ENCODE measurements at regions not wholly inside any gene's neighbourhood (a gene's known extent, or its start where the extent isn't known, plus 50 kb on each side); places are given as distances from the start of the nearest gene placed in this dataset.

DNA sequence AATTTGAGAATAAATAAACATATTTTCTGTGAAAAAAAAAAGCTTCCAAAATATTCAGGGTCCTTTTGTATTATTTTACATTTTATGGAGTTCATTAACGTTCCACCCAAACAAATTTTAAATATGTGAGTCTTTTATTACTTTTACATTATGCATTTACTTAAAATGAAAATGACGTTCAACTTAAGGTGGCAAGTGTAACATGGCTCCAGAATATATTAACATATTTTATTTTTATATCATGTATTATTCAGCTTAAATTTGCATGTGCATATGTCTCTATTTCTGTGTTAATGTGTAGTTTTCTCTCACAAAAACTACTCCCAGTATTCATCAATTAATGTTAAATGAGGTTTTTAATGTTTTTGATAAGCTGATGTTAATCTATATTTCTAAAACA lies 243.6 kb upstream of the CNTN3 start:
- H4K5ac ChIP-seq (ENCODE audit: insufficient read length, low read depth, low read length) = no peak overlapping the region
- peaks cover 0 to 1% (median 0%) of the 10 kb centered on the region in 4 experiments; a peak in 1 of 7 replicates for H3K27me3 ChIP-seq (replicated peaks in 1 of 4; ENCODE audit: control insufficient read depth in 3 of 4, extremely low read depth in 1 of 4, insufficient read depth in 3 of 4, low read length in 3 of 4)
- DNase-seq (ENCODE audit: low read depth in 1 of 2, low spot score in 2 of 2) (no peak), FAIRE-seq (no peak)
- no peak overlapping the region for H2AFZ ChIP-seq (ENCODE audit: low read length)
- no peak overlapping the region for H3K4ac ChIP-seq (replicated peaks; ENCODE audit: insufficient read length, low read depth, low read length)
- H3K27ac ChIP-seq (ENCODE audit: low read depth, low read length) = no peak overlapping the region
- H4K91ac ChIP-seq (replicated peaks; ENCODE audit: insufficient read length, low read length) = no peak overlapping the region
- no peaks in the 10 kb centered on the region for H3K79me1 ChIP-seq (ENCODE audit: low read depth, low read length)
- TF ChIP-seq EP300 (IDR thresholded peaks at IDR 0.05; ENCODE audit: borderline replicate concordance in 1 of 2, low read depth in 2 of 2, low read length in 2 of 2) (no peak), JUN (IDR thresholded peaks at IDR 0.05; ENCODE audit: low read depth, low read length) (no peak), RAD21 (IDR thresholded peaks at IDR 0.05 in 1 of 2, conservative IDR thresholded peaks at IDR 0.05 in 1 of 2; ENCODE audit: low read depth in 2 of 2, low read length in 2 of 2) (no peak), RXRA (IDR thresholded peaks at IDR 0.05; ENCODE audit: insufficient read depth, low read depth, low read length) (no peak)
- H3K9ac ChIP-seq (replicated peaks in 1 of 4; ENCODE audit: extremely low read depth in 1 of 4, low read depth in 3 of 4, low read length in 3 of 4) = no peak overlapping the region
- H3K56ac ChIP-seq (replicated peaks; ENCODE audit: insufficient read length, low read depth, low read length) = no peak overlapping the region
- H3K4me1 ChIP-seq (replicated peaks in 1 of 4; ENCODE audit: control insufficient read depth in 3 of 4, insufficient read depth in 4 of 4, low read length in 3 of 4) = no peaks in the 10 kb centered on the region
- no peak overlapping the region for H2AK5ac ChIP-seq (ENCODE audit: low read depth, low read length)
- WGBS, 2 experiments (ENCODE audit: extremely low coverage in 1 of 2, insufficient coverage in 1 of 2, insufficient read length in 1 of 2, insufficient replicate concordance in 2 of 2, low coverage in 1 of 2, low lambda C conversion rate in 2 of 2, missing lambda C conversion rate in 1 of 2) = 88% methylated on average over 2 of the region's 2 CpGs; no CpG with 5 or more reads in 1 of the 2 experiments
- no peak overlapping the region for H4K8ac ChIP-seq (ENCODE audit: extremely low read depth, insufficient read depth, low read length)
- H3K36me3 ChIP-seq (ENCODE audit: control insufficient read depth in 2 of 4, insufficient read depth in 4 of 4, low read length in 3 of 4) = no peaks in the 10 kb centered on the region
- H3K4me3 ChIP-seq (ENCODE audit: extremely low read depth in 1 of 4, insufficient read depth in 2 of 4, low read depth in 3 of 4, low read length in 4 of 4) = no peak overlapping the region
- no peaks in the 10 kb centered on the region for H4K20me1 ChIP-seq (replicated peaks in 1 of 2; ENCODE audit: control insufficient read depth in 1 of 2, insufficient read depth in 2 of 2, low read length in 2 of 2)
- no peak overlapping the region for H2BK120ac ChIP-seq (replicated peaks; ENCODE audit: low read depth, low read length)
- CTCF ChIA-PET (ENCODE audit: partially characterized antibody) = interaction anchor here (1.3 kb wide), 1 partner anchor 200 kb away, joined by 3 read pairs; no protein-coding TSS in a partner anchor
- no peak overlapping the region for H3K23ac ChIP-seq (ENCODE audit: insufficient read length)
- H2BK5ac ChIP-seq (ENCODE audit: low read depth, low read length) = no peak overlapping the region
- H3K79me2 ChIP-seq (ENCODE audit: control insufficient read depth in 1 of 2, insufficient read depth in 2 of 2, low read length in 2 of 2) = no peaks in the 10 kb centered on the region
- H2BK15ac ChIP-seq (ENCODE audit: low read length) = no peak overlapping the region
- no peak overlapping the region for H3K14ac ChIP-seq (ENCODE audit: insufficient read length)
- no peaks in the 10 kb centered on the region for H3K23me2 ChIP-seq (ENCODE audit: low read depth, low read length)
- H3K18ac ChIP-seq (ENCODE audit: extremely low read depth, low read length) = no peak overlapping the region
- H3K9me3 ChIP-seq (ENCODE audit: insufficient read depth in 2 of 2, low read depth in 1 of 2, low read length in 1 of 2) = no peaks in the 10 kb centered on the region
- no peak overlapping the region for H2BK20ac ChIP-seq (ENCODE audit: low read length)
- no peak overlapping the region for H3K4me2 ChIP-seq (ENCODE audit: insufficient read depth in 1 of 2, low read depth in 2 of 2, low read length in 2 of 2)
- POLR2A ChIA-PET (ENCODE audit: partially characterized antibody) = no interaction called here
- H2BK12ac ChIP-seq (ENCODE audit: low read depth, low read length) = no peak overlapping the region
